NCI-H446 treated with DMSO at 0.1 percent for 48 hours (cell line): ENCODE measurements at regions not wholly inside any gene's neighbourhood (a gene's known extent, or its start where the extent isn't known, plus 50 kb on each side); places are given as distances from the start of the nearest gene placed in this dataset.

Experiments
- DNase-seq: peaks from one replicate; lab custom pipeline; 2025; lab: John Stamatoyannopoulos, UW

GRCh38 chr10:58996866-58997265, 179.6 kb upstream of the PHYHIPL start:
- DNase-seq = no peak

GRCh38 chr10:58998924-58999713, 177.3 kb upstream of the PHYHIPL start:
- no peak for DNase-seq

DNA sequence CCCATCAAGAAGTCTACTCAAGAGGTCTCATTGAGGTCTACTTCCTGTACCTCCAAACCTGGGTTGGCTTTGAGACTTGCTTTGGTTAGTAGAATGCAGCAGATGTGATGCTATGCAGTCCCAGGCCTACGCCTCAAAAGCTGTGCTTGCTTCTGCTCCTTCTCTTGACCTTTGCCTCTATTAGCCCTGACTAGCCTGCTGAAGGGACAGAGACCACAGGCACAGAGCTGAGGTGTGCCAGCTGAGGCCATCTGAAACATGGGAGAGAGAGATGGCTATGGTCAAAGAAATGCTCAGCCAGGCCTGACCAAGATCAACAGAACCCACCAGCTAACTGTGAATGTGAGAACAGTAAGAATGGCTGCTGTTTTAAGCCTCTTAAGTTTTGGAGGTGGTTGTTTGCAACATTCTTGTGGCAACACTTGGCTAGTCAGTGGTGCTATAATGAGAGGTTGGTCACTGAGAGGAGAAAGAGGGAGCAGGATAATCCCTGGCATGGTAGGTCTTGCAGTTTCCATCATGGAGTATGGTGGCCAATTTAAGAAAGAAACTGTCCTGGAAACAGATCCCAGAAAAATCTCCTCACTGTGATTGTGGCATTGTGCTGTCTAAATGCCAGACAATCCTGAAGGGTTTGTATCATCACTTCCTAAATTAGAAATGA, 176.1 kb upstream of the PHYHIPL start:
- no peak for DNase-seq

DNA sequence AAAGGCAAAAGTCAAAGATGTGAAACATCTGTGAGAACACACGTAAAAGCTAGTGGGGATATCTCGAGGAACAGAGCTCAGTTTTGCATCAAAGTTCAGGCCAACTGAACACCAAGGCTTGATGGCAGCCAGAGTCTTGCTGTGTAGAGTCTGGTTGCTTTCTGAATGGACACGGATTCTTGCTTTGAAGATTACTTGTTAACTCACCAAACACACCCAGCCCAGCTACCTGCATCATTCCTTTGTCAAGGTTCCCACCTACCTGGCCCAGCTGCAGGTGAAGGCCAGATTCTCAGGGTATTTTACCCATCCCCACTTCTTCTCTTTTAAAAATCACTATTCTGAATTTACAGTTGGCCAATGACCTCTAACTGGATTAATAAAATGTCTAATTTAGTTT, 174.4 kb upstream of the PHYHIPL start:
- DNase-seq = no peak

DNA sequence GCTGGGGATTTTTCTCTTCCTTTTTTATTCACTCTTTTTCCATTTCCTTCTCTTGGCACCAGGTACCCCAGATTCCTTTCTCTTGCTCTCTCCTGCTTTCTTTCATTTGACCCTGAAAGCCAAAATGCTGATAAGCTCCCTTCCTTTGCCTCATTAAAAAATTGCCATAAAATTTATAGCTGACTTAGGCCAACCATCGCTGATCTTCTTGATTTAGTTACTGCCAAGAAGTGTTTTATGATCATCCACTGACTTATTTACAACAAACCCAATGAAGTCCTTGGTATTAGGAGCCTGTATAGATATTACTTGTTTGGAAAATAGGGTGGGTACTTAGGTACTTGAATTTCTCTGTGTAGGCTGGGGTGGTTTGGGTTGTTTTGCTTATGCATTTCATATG, 173.2 kb upstream of the PHYHIPL start:
- DNase-seq = no peak

DNA sequence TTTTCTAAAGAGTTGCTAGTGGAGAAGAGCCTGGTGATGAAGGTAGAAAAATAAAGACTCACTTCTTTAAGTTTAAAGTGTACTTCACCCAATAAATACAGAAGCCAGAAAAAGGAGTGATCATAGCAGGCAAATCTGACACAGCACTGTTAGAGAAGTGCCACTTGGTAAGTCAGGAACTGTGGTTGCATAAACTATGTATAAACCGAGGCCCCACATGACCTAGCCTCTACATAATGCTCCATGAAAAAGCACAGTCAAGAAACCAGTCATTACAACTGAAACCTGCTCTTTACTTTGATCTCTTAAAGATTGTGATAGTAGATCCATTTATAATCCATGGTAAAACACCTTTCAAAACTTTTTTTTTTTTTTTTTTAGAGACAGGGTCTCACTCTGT, 172.1 kb upstream of the PHYHIPL start:
- DNase-seq = no peak

- no peak for DNase-seq
Observed at GRCh38 chr10:59006511-59007306, 169.7 kb upstream of the PHYHIPL start.

DNA sequence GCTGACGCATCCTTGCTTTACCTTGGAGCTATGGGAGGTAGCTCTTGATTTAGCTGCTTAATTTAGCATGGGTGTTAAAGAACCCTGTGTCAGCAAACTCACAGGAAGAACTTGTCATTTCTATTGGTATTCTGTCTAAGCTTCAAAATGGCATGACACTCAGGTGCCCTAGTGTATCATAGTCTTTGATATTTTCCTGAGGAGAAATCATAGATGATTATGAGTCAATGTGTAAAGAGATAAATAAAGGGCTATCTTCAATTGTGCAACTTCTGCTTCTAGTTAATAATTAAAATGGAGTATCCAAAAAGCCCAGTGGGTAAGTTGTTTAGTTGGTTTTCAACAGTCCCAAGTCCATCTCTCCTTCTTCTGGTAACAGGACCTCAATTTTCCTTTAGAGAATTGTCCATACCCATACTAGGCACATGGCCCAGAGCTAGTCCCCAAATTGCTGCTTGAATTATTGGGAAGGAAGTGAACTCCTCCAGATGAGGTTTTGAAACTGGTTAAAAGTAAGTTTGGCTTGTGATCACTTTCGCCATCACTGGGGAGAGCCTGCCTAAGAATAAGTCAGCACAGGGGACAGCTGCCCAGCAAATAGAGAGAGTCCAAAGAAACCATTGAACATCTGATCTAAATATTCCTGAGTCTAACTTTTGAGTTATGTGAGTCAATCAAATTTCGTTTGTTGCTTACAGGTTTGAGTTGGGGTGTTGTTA, 169.0 kb upstream of the PHYHIPL start:
- DNase-seq = no peak

- DNase-seq = no peak
Observed at GRCh38 chr10:59008452-59008851, 168.0 kb upstream of the PHYHIPL start.

- DNase-seq = no peak
Observed at GRCh38 chr10:59011972-59012632, 164.3 kb upstream of the PHYHIPL start.

DNA sequence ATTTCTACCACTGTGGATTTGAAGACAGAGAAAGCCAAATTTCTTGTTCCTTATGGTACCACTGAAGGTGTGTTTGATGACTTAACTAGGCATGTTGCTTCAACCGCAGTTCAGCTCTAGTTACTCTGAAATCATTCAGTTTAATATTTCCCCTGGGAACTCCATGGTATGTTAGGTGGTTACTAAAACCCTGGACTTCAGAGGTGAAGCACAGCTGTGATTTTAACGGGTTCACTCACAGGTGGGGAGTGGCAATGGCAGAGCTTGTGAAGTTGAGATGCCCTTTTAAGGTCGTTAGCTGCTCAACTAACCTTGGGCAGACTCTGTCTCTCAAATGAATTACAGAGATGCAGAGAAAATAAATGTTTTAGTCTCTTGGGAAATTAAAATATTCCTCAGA, 163.6 kb upstream of the PHYHIPL start:
- DNase-seq = no peak

- no peak for DNase-seq
Observed at GRCh38 chr10:59016043-59016442, 160.4 kb upstream of the PHYHIPL start.

- DNase-seq = no peak
Observed at GRCh38 chr10:59018977-59019376, 157.5 kb upstream of the PHYHIPL start.

GRCh38 chr10:59019603-59020002, 156.8 kb upstream of the PHYHIPL start:
- DNase-seq = no peak

GRCh38 chr10:59020502-59020901, 155.9 kb upstream of the PHYHIPL start:
- DNase-seq = no peak

DNA sequence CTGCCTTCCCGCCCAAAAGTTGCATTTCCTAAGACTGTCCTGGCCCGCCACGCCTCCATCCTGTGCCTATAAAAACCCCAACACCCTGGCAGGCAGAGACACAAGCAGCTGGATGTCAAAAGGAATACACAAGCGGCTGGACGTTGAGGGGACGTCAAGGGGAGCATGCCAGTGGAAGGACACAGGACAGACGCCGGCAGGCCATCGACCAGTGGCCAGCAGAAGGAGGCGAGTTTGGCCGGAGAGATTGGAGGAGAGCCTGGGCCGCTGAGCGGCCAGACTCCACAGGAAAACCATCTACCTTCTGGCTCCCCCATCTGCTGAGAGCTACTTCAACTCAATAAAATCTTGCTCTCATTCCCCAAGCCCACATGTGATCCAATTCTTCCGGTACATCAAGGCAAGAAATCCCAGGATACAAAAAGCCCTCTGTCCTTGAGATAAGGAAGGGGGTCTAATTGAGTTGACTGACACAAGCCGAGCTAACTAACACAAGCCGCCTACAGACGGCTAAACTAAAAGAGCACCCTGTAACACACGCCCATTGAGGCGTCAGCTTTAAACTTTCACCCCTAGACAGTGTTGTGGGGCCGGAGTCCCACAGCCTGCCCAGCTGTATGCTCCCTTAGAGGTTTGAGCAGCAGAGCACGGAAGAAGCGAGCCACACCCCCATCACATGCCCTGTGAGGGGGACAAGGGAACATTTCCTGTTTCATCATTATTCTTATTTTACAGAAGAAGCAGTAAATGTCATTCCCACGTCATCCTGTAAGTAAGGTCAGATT, 150.3 kb upstream of the PHYHIPL start:
- no peak for DNase-seq

GRCh38 chr10:59027975-59028655, 148.3 kb upstream of the PHYHIPL start:
- DNase-seq = no peak

- no peak for DNase-seq
Observed at GRCh38 chr10:59033622-59034021, 142.8 kb upstream of the PHYHIPL start.

- no peak for DNase-seq
Observed at GRCh38 chr10:59036311-59037017, 140.0 kb upstream of the PHYHIPL start.

DNA sequence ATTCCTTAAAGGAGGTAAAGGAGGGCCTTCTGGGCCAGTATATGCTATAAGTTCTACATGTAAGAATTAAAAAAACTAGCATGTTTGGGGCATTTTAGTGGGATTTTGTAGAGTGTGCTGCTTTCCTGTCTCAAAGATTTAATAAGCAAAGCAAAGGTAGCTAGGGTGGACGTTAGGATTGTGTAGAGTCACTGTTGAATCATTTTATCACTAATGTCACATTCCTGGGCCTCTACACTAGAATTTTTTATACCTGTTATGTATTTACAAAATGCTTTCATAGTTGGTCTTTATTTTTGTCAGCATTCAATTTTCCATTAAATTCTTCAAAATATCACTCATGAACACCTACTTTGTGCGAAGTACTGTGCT, 139.4 kb upstream of the PHYHIPL start:
- no peak for DNase-seq
